Iris pigment epithelial cell (primary cell): ENCODE measurements at regions not wholly inside any gene's neighbourhood (a gene's known extent, or its start where the extent isn't known, plus 50 kb on each side); places are given as distances from the start of the nearest gene placed in this dataset.
"Not testable (repeated sequence)": the region's sequence is repeated elsewhere in the genome, so short reads cannot be mapped to it uniquely, and the experiment has no call there.

Experiments
- DNase-seq: peaks from one replicate; pipeline ENCODE4 v3.0.0-alpha.2; 2011; ENCODE audit warnings: low read depth

- DNase-seq: no peak
Measured at GRCh38 chr18:30698571-30698970, 344.0 kb downstream of the DSC3 start.

- no peak for DNase-seq
Measured at GRCh38 chr18:30696201-30696600, 346.3 kb downstream of the DSC3 start.

- no peak for DNase-seq
Measured at GRCh38 chr18:30694773-30695172, 347.8 kb downstream of the DSC3 start.

GRCh38 chr18:30689216-30689615 lies 353.3 kb downstream of the DSC3 start:
- no peak for DNase-seq

- DNase-seq: no peak
Measured at GRCh38 chr18:30687501-30687900, 355.0 kb downstream of the DSC3 start.

GRCh38 chr18:30684825-30685481 lies 357.6 kb downstream of the DSC3 start:
- DNase-seq: no peak

- DNase-seq: no peak
Measured at GRCh38 chr18:30683836-30684235, 358.7 kb downstream of the DSC3 start.

- no peak for DNase-seq
Measured at GRCh38 chr18:30682672-30683071, 359.9 kb downstream of the DSC3 start.

GRCh38 chr18:30679285-30679930 lies 363.1 kb downstream of the DSC3 start:
- no peak for DNase-seq

GRCh38 chr18:30677813-30678212 lies 364.7 kb downstream of the DSC3 start:
- DNase-seq: not testable (repeated sequence)

GRCh38 chr18:30676053-30676480 lies 366.5 kb downstream of the DSC3 start:
- no peak for DNase-seq

- DNase-seq: no peak
Measured at GRCh38 chr18:30675493-30675892, 367.0 kb downstream of the DSC3 start.

- DNase-seq: no peak
Measured at GRCh38 chr18:30675072-30675471, 367.5 kb downstream of the DSC3 start.

GRCh38 chr18:30674596-30674995 lies 367.9 kb downstream of the DSC3 start:
- DNase-seq: no peak

- not testable (repeated sequence) for DNase-seq
Measured at GRCh38 chr18:30672439-30672838, 370.1 kb downstream of the DSC3 start.

- no peak for DNase-seq
Measured at GRCh38 chr18:30658306-30658705, 384.2 kb downstream of the DSC3 start.

GRCh38 chr18:30652387-30652786 lies 390.2 kb downstream of the DSC3 start:
- no peak for DNase-seq

- DNase-seq: no peak
Measured at GRCh38 chr18:30650499-30650898, 392.0 kb downstream of the DSC3 start.

- no peak for DNase-seq
Measured at GRCh38 chr18:30644158-30644557, 398.4 kb downstream of the DSC3 start.

- DNase-seq: no peak
Measured at GRCh38 chr18:30639361-30639760, 403.2 kb downstream of the DSC3 start.

GRCh38 chr18:30634249-30634648 lies 408.3 kb downstream of the DSC3 start:
- DNase-seq: no peak

GRCh38 chr18:30632071-30632698 lies 410.4 kb downstream of the DSC3 start:
- DNase-seq: no peak

GRCh38 chr18:30625961-30626360 lies 416.6 kb downstream of the DSC3 start:
- DNase-seq: no peak
